ENCODE measurements at regions not wholly inside any gene's neighbourhood (a gene's known extent, or its start where the extent isn't known, plus 50 kb on each side); places are given as distances from the start of the nearest gene placed in this dataset.

- no peak for TF ChIP-seq CTCF (IDR thresholded peaks at IDR 0.05)
- no peak for TF ChIP-seq POLR2A (IDR thresholded peaks at IDR 0.05)
- no peak for TF ChIP-seq POLR2AphosphoS5 (IDR thresholded peaks at IDR 0.05)
Observed at GRCh38 chr16:87041286-87041685, 275.9 kb downstream of the C16orf95 start.
